ENCODE measurements at regions not wholly inside any gene's neighbourhood (a gene's known extent, or its start where the extent isn't known, plus 50 kb on each side); places are given as distances from the start of the nearest gene placed in this dataset.

- Histone ChIP-seq H3K27me3 (ENCODE audit: control insufficient read depth, insufficient read depth, low read length, poor library complexity, severe bottlenecking) (no peaks in the 10 kb centered on the region), H3K36me3 (ENCODE audit: control insufficient read depth, insufficient read depth, low read length) (no peaks in the 10 kb centered on the region), H3K4me3 (ENCODE audit: low read length) (no peak overlapping the region), H3K4me1 (ENCODE audit: control insufficient read depth, insufficient read depth, low read length) (no peaks in the 10 kb centered on the region), H3K27ac (ENCODE audit: low read depth, low read length) (no peak overlapping the region), H3K9ac (ENCODE audit: extremely low read depth, low read length, poor library complexity, severe bottlenecking) (no peak overlapping the region), H3K9me3 (ENCODE audit: control insufficient read depth, low read length) (peaks cover 6% of the 10 kb centered on the region)
- no peak for DNase-seq
- H3K9me3 Mint-ChIP-seq, result no peaks in the 10 kb centered on the region
- H3K27ac Mint-ChIP-seq, result no peak overlapping the region
- no peaks in the 10 kb centered on the region for H3K4me1 Mint-ChIP-seq
- no peak for TF ChIP-seq CTCF (conservative IDR thresholded peaks at IDR 0.05)
- H3K4me3 Mint-ChIP-seq, result no peak overlapping the region
- no peaks in the 10 kb centered on the region for H3K27me3 Mint-ChIP-seq (ENCODE audit: insufficient read depth)
- no peaks in the 10 kb centered on the region for H3K36me3 Mint-ChIP-seq (ENCODE audit: low read depth)
Measured at GRCh38 chr16:50982808-50983207, 168.3 kb downstream of the SALL1 start.

GRCh38 chr16:50981951-50982350, 169.1 kb downstream of the SALL1 start:
- Histone ChIP-seq H3K9ac (ENCODE audit: extremely low read depth, low read length, poor library complexity, severe bottlenecking) (no peak overlapping the region), H3K27me3 (ENCODE audit: control insufficient read depth, insufficient read depth, low read length, poor library complexity, severe bottlenecking) (no peaks in the 10 kb centered on the region), H3K36me3 (ENCODE audit: control insufficient read depth, insufficient read depth, low read length) (no peaks in the 10 kb centered on the region), H3K27ac (ENCODE audit: low read depth, low read length) (no peak overlapping the region), H3K9me3 (ENCODE audit: control insufficient read depth, low read length) (peaks cover 6% of the 10 kb centered on the region), H3K4me1 (ENCODE audit: control insufficient read depth, insufficient read depth, low read length) (no peaks in the 10 kb centered on the region), H3K4me3 (ENCODE audit: low read length) (no peak overlapping the region)
- 89 to 95% methylated on average over 5 to 6 of the region's 6 CpGs for WGBS, 2 experiments (ENCODE audit: insufficient coverage in 1 of 2, insufficient read length in 1 of 2)
- Mint-ChIP-seq H3K9me3 (no peaks in the 10 kb centered on the region), H3K4me3 (no peak overlapping the region), H3K27ac (no peak overlapping the region), H3K27me3 (ENCODE audit: insufficient read depth) (no peaks in the 10 kb centered on the region), H3K36me3 (ENCODE audit: low read depth) (no peaks in the 10 kb centered on the region), H3K4me1 (no peaks in the 10 kb centered on the region)
- no peak for TF ChIP-seq CTCF (conservative IDR thresholded peaks at IDR 0.05)
- no peak for DNase-seq

GRCh38 chr16:50980666-50981065, 170.4 kb downstream of the SALL1 start:
- H3K4me3 ChIP-seq (ENCODE audit: low read length), result no peak overlapping the region
- 94 to 95% methylated on average over 2 of the region's 3 CpGs for WGBS, 2 experiments (ENCODE audit: insufficient coverage in 1 of 2, insufficient read length in 1 of 2)
- no peaks in the 10 kb centered on the region for H3K36me3 ChIP-seq (ENCODE audit: control insufficient read depth, insufficient read depth, low read length)
- H3K9me3 Mint-ChIP-seq, result no peaks in the 10 kb centered on the region
- no peak overlapping the region for H3K27ac ChIP-seq (ENCODE audit: low read depth, low read length)
- H3K9ac ChIP-seq (ENCODE audit: extremely low read depth, low read length, poor library complexity, severe bottlenecking), result no peak overlapping the region
- H3K4me1 ChIP-seq (ENCODE audit: control insufficient read depth, insufficient read depth, low read length), result no peaks in the 10 kb centered on the region
- no peaks in the 10 kb centered on the region for H3K27me3 Mint-ChIP-seq (ENCODE audit: insufficient read depth)
- no peaks in the 10 kb centered on the region for H3K4me1 Mint-ChIP-seq
- no peaks in the 10 kb centered on the region for H3K27me3 ChIP-seq (ENCODE audit: control insufficient read depth, insufficient read depth, low read length, poor library complexity, severe bottlenecking)
- no peak for DNase-seq
- H3K4me3 Mint-ChIP-seq, result no peak overlapping the region
- TF ChIP-seq CTCF (conservative IDR thresholded peaks at IDR 0.05), result no peak
- H3K9me3 ChIP-seq (ENCODE audit: control insufficient read depth, low read length), result peaks cover 6% of the 10 kb centered on the region
- H3K27ac Mint-ChIP-seq, result no peak overlapping the region
- no peaks in the 10 kb centered on the region for H3K36me3 Mint-ChIP-seq (ENCODE audit: low read depth)
